ENCODE measurements at regions not wholly inside any gene's neighbourhood (a gene's known extent, or its start where the extent isn't known, plus 50 kb on each side); places are given as distances from the start of the nearest gene placed in this dataset.

DNA sequence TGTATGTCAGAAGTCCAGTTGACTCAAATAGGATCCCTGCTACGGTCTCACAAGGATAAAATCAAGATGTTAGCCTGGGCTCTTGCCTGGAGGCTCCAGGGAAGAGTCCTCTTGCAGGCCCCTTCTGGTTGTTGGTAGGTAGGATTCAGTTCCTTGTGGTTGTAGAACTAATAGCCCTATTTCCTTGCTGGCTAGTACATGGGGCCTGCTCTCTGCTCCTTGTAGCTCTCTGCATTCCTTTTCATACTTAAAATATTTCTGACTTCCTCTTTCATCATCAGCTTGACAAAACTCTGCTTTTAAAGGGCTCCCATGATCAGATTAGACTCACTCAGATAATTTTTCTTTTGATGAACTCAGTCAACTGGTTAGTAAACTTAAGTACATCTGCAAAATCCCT lies 756.7 kb downstream of the GATA3 start:
- TF ChIP-seq CTCF (IDR thresholded peaks at IDR 0.05) (no peak), POLR2A (IDR thresholded peaks at IDR 0.05) (no peak)

Measured in thyroid gland (tissue), 4 donors.